Esophagus squamous epithelium (tissue), 4 donors: ENCODE measurements at regions not wholly inside any gene's neighbourhood (a gene's known extent, or its start where the extent isn't known, plus 50 kb on each side); places are given as distances from the start of the nearest gene placed in this dataset.

Experiments
- POLR2A ChIP-seq, 4 donors: fragments of 450-650 bp; IDR thresholded peaks; one replicate each; pipeline ENCODE4 v1.6.1; 2017; ENCODE audit warnings: antibody characterized with exemption in 4 of 4, mild to moderate bottlenecking in 4 of 4, moderate library complexity in 3 of 4
- TF ChIP-seq, protein P1 (sequence below), 6 experiments: fragments of 450-650 bp in 4 of 6; fragments of 200-600 bp in 2 of 6; sonication (generic) in 2 of 6; IDR thresholded peaks; one replicate each; pipeline ENCODE4 v1.5.1; 2016 to 2019; ENCODE audit warnings: antibody characterized with exemption in 6 of 6, mild to moderate bottlenecking in 4 of 6, moderate library complexity in 4 of 6

GRCh38 chr10:91021901-91022300 is 101.0 kb upstream of the ANKRD1 start:
- no peak for TF ChIP-seq POLR2A (IDR thresholded peaks at IDR 0.05)
- TF ChIP-seq, protein P1, sequence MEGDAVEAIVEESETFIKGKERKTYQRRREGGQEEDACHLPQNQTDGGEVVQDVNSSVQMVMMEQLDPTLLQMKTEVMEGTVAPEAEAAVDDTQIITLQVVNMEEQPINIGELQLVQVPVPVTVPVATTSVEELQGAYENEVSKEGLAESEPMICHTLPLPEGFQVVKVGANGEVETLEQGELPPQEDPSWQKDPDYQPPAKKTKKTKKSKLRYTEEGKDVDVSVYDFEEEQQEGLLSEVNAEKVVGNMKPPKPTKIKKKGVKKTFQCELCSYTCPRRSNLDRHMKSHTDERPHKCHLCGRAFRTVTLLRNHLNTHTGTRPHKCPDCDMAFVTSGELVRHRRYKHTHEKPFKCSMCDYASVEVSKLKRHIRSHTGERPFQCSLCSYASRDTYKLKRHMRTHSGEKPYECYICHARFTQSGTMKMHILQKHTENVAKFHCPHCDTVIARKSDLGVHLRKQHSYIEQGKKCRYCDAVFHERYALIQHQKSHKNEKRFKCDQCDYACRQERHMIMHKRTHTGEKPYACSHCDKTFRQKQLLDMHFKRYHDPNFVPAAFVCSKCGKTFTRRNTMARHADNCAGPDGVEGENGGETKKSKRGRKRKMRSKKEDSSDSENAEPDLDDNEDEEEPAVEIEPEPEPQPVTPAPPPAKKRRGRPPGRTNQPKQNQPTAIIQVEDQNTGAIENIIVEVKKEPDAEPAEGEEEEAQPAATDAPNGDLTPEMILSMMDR (IDR thresholded peaks at IDR 0.05) = no peak
